Fibroblast of villous mesenchyme (primary cell): ENCODE measurements at regions not wholly inside any gene's neighbourhood (a gene's known extent, or its start where the extent isn't known, plus 50 kb on each side); places are given as distances from the start of the nearest gene placed in this dataset.

ENCODE experiments used
- DNase-seq: peaks from one replicate; pipeline ENCODE4 v3.0.0-alpha.2; 2010; ENCODE audit warnings: low read depth
- H3K4me3 ChIP-seq: 2 replicates; pipeline ENCODE4 v1.5.1; 2011; ENCODE audit warnings: low read depth, mild to moderate bottlenecking, low read length
- TF ChIP-seq, protein P1 (sequence below): IDR thresholded peaks from 2 replicates; pipeline ENCODE4 v1.5.1; 2012; ENCODE audit warnings: low read depth, mild to moderate bottlenecking, low read length; ENCODE audit not compliant: insufficient read depth

DNA sequence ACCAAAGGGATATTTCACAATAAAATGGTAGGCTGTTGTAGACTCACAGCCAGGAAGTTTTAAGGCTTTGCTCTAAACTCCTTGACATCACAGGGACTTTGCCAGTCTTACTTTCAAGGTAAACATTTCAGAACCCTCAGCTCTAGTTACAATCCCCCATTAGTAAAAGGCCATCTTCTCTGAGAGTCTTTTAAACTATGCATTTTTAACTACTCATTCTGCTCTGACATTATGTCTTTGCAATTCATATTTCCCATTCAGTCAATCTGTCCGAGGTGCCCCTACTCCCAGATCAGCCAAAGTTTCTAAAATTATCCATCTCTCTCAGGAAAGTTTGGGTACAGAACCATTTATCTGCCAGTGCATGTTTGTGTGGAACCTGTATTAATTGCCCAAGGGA lies 1094.1 kb downstream of the TDRD15 start:
- no peak for DNase-seq
- H3K4me3 ChIP-seq: no peak overlapping the region
- TF ChIP-seq, protein P1, sequence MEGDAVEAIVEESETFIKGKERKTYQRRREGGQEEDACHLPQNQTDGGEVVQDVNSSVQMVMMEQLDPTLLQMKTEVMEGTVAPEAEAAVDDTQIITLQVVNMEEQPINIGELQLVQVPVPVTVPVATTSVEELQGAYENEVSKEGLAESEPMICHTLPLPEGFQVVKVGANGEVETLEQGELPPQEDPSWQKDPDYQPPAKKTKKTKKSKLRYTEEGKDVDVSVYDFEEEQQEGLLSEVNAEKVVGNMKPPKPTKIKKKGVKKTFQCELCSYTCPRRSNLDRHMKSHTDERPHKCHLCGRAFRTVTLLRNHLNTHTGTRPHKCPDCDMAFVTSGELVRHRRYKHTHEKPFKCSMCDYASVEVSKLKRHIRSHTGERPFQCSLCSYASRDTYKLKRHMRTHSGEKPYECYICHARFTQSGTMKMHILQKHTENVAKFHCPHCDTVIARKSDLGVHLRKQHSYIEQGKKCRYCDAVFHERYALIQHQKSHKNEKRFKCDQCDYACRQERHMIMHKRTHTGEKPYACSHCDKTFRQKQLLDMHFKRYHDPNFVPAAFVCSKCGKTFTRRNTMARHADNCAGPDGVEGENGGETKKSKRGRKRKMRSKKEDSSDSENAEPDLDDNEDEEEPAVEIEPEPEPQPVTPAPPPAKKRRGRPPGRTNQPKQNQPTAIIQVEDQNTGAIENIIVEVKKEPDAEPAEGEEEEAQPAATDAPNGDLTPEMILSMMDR: no peak

DNA sequence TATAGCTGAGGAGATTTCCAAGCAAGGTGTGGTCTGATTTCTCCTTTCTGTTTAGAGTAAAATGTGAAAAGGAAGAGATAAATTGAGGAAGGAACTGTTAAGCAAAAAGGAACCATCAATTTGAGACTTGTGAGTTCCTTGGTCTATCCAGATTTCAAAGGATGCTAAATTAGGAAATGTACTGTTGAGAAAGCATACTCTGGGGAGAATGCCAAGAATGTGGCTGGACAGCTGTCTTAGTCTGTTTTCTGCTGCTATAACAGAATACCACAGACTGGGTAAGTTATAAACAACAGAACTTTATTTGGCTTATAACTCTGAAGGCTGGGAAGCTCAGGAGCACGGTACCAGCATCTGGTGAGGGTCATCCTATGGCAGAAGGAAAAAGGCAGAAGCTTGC lies 1097.2 kb downstream of the TDRD15 start:
- no peak overlapping the region for H3K4me3 ChIP-seq
- DNase-seq: no peak
- TF ChIP-seq, protein P1: no peak

DNA sequence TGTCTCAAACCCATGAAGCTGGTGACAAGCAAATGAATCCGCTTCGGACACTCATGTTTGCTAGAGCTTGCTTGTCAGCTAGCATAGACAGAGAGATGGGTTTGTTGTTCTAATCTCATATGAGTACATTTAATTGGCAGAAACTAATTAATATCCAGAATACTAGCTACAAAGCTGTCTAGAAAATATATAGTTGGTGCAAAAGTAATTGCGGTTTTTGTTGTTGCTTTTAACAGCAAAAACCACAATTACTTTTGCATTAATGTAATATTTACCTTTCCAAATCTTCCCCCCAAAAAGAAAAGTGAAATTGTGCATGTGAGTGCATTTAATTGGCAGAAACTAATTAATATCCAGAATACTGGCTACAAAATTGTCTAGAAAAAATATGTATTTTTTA lies 1115.2 kb downstream of the TDRD15 start:
- TF ChIP-seq, protein P1: no peak
- no peak overlapping the region for H3K4me3 ChIP-seq
- no peak for DNase-seq

DNA sequence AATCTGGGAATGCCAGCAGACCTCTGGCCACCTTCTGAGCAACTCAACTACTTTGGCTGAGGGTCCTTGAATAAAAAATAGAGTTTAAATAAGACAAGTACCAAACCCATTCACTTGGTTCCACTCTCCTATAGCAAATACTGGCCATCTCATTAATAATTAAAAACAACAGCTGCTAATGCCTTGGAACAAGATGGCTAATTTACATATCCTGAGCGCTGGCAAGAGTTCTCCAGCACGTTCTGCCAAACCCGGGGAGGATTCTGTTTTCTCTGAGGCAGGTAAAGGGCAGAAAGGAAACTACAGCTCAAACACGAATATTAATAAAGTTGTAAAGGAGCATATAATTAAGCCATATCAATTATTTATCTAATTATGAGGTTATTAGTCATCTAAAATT lies 1123.7 kb downstream of the TDRD15 start:
- no peak for DNase-seq
- TF ChIP-seq, protein P1: no peak
- H3K4me3 ChIP-seq: no peak overlapping the region

DNA sequence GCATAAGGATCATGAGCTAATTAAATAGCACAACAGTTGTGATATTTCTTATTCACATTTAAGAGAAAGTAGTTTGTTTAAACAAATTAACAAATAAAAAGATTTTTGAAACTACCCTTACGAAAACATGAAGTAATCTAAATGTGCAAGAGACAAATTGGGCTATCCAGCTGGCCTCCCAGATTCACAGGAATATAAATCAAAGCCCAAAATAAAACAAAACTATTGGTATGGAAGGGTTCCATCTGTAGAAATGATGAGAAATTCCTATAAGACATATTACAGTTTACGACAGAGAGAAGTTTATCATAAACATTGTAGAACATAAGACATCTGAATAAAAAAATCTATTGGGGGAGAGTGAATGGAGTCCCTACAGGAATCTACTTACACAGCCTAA lies 1125.1 kb downstream of the TDRD15 start:
- DNase-seq: no peak
- TF ChIP-seq, protein P1: no peak
- H3K4me3 ChIP-seq: no peak overlapping the region

DNA sequence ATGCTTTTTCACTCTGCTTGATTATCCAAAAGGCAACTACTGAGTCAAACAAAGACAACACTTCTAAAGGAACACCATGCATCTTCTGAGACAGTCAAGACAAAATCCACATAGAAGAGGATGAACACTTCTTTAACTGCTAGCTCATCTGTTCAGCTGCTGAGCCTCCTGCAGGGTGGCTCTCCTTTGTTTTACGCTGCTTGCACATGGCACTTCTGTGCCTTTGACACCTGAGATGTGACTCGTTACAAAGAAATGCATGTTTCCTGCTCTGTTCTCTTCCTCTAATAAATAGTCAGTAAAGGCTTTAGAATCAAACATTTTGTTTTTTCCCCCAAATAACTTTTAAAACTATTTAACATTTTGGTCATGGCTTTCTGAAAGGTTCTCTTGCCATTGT lies 1129.4 kb downstream of the TDRD15 start:
- H3K4me3 ChIP-seq: no peak overlapping the region
- DNase-seq: no peak
- TF ChIP-seq, protein P1: no peak

DNA sequence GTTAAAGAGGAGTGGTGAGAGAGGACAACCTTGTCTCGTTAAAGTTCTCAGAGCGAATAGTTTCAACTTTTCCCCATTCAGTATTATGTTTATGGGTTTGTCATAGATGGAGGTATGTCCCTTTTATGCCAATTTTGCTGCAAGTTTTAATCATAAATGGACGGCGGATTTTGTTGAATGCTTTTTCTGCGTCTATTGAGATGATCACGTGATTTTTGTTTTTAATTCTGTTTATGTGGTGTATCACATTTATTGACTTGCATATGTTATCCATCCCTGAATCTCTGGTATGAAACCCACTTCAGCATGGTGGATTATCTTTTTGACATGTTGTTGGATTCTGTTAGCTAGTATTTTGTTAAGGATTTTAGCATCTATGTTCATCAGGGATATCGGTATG lies 1123.8 kb upstream of the KLHL29 start:
- H3K4me3 ChIP-seq: no peak overlapping the region
- no peak for DNase-seq
- TF ChIP-seq, protein P1: no peak
